ENCODE measurements at regions not wholly inside any gene's neighbourhood (a gene's known extent, or its start where the extent isn't known, plus 50 kb on each side); places are given as distances from the start of the nearest gene placed in this dataset.

GRCh38 chr1:209260136-209260535 lies 323.4 kb upstream of the CAMK1G start:
- WGBS = 53% methylated on average over 2 of the region's 2 CpGs
- no peaks in the 10 kb centered on the region for H3K27me3 ChIP-seq
- no peaks in the 10 kb centered on the region for H3K36me3 ChIP-seq
- no peaks in the 10 kb centered on the region for H3K4me1 ChIP-seq
- no peak overlapping the region for H3K4me3 ChIP-seq
- no peak for DNase-seq (ENCODE audit: low spot score in 2 of 2)
- H3K27ac ChIP-seq = no peak overlapping the region
- TF ChIP-seq EP300 (IDR thresholded peaks at IDR 0.05) (no peak), CTCF (IDR thresholded peaks at IDR 0.05) (no peak), POLR2A (IDR thresholded peaks at IDR 0.05) (no peak), POLR2AphosphoS5 (IDR thresholded peaks at IDR 0.05) (no peak)
- H3K9me3 ChIP-seq = no peaks in the 10 kb centered on the region

DNA sequence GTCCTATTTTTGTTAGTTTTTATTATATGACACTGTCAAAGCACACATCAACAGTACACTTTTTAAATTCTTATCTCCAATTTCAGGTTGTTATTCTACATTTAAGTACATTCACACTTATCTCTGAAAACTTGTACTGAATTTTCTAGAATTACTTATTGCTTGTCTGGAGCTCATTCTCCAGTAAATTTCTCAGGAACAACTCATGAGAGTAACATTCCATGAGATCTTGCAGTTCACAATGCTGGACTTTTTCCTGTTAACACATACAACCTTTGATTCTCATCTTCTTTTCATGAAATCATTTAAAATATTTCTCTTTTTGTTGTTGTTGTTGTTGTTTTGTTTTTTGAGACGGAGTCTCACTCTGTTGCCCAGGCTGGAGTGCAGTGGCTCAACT lies 320.9 kb upstream of the CAMK1G start:
- H3K4me3 ChIP-seq = no peak overlapping the region
- H3K4me1 ChIP-seq = no peaks in the 10 kb centered on the region
- TF ChIP-seq EP300 (IDR thresholded peaks at IDR 0.05) (no peak), POLR2A (IDR thresholded peaks at IDR 0.05) (no peak), POLR2AphosphoS5 (IDR thresholded peaks at IDR 0.05) (no peak), CTCF (IDR thresholded peaks at IDR 0.05) (no peak)
- 91% methylated on average over 1 of the region's 1 CpG for WGBS
- no peaks in the 10 kb centered on the region for H3K27me3 ChIP-seq
- no peak for DNase-seq (ENCODE audit: low spot score in 2 of 2)
- no peaks in the 10 kb centered on the region for H3K9me3 ChIP-seq
- no peaks in the 10 kb centered on the region for H3K36me3 ChIP-seq
- H3K27ac ChIP-seq = no peak overlapping the region

DNA sequence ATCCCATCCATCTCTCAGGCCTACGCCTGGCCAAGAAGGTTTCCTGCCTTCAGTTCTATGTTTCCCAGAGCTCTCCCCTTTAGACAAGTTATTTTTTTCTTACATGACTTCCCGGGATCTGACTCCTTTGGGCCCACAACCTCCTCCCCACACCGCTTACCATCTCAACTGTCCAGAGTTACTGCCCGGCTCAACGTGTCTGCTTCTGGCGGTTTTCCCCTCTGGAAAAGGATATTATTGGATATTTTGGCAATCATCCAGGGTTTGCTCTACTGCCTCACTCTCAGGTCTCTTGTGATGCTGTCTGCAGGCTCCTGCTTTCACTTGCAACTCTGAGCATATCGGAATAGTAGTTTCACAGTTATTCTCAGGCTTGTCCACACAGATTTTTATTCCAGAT lies 318.2 kb upstream of the CAMK1G start:
- no peak overlapping the region for H3K27ac ChIP-seq
- no peak overlapping the region for H3K4me3 ChIP-seq
- TF ChIP-seq CTCF (IDR thresholded peaks at IDR 0.05) (no peak), EP300 (IDR thresholded peaks at IDR 0.05) (no peak), POLR2A (IDR thresholded peaks at IDR 0.05) (no peak)
- H3K9me3 ChIP-seq = no peaks in the 10 kb centered on the region
- no peaks in the 10 kb centered on the region for H3K4me1 ChIP-seq
- no peak for DNase-seq (ENCODE audit: low spot score in 2 of 2)
- no peaks in the 10 kb centered on the region for H3K36me3 ChIP-seq
- H3K27me3 ChIP-seq = no peaks in the 10 kb centered on the region
- 79% methylated on average over 7 of the region's 7 CpGs for WGBS

- no peak overlapping the region for H3K27ac ChIP-seq
- 36% methylated on average over 5 of the region's 5 CpGs for WGBS
These were observed 316.8 kb upstream of the CAMK1G start for GRCh38 chr1:209266590-209267205.

GRCh38 chr1:209267968-209268367 lies 315.5 kb upstream of the CAMK1G start:
- DNase-seq (ENCODE audit: low spot score in 2 of 2) = no peak
- TF ChIP-seq POLR2AphosphoS5 (IDR thresholded peaks at IDR 0.05) (no peak), EP300 (IDR thresholded peaks at IDR 0.05) (no peak), POLR2A (IDR thresholded peaks at IDR 0.05) (no peak), CTCF (IDR thresholded peaks at IDR 0.05) (no peak)
- WGBS = 98% methylated on average over 2 of the region's 2 CpGs

More at GRCh38 chr1:209266590-209267205, 316.8 kb upstream of the CAMK1G start:
- Histone ChIP-seq H3K4me1 (no peaks in the 10 kb centered on the region), H3K9me3 (no peaks in the 10 kb centered on the region), H3K36me3 (no peaks in the 10 kb centered on the region), H3K4me3 (no peak overlapping the region), H3K27me3 (no peaks in the 10 kb centered on the region)
- DNase-seq (ENCODE audit: low spot score in 2 of 2) = no peak
- no peak for TF ChIP-seq CTCF (IDR thresholded peaks at IDR 0.05)
- no peak for TF ChIP-seq POLR2A (IDR thresholded peaks at IDR 0.05)
- TF ChIP-seq POLR2AphosphoS5 (IDR thresholded peaks at IDR 0.05) = no peak
- no peak for TF ChIP-seq EP300 (IDR thresholded peaks at IDR 0.05)

More at GRCh38 chr1:209267968-209268367, 315.5 kb upstream of the CAMK1G start:
- H3K9me3 ChIP-seq = no peaks in the 10 kb centered on the region
- no peaks in the 10 kb centered on the region for H3K27me3 ChIP-seq
- H3K27ac ChIP-seq = no peak overlapping the region
- H3K36me3 ChIP-seq = no peaks in the 10 kb centered on the region
- H3K4me1 ChIP-seq = no peaks in the 10 kb centered on the region
- no peak overlapping the region for H3K4me3 ChIP-seq
